ENCODE measurements at regions not wholly inside any gene's neighbourhood (a gene's known extent, or its start where the extent isn't known, plus 50 kb on each side); places are given as distances from the start of the nearest gene placed in this dataset.

DNA sequence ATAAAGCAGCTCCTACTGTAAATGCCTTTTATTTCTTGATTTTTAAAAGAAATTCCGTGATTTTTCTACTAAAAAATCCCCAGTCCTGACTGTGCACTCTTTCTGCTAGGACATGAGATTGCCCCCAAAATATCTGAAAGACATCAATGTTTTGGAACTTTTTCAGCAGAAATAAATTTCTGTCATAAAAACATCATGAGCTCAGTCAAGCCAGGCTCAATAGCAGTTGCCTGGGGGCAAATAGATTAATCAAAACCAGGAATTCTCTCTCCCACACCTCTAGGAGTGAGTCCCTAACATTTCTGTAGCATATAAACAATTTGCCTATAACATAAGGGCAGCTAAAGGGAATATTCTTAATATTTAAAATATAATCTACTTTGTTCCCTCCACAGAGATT is 654.1 kb downstream of the PTPRC start:
- Mint-ChIP-seq H3K4me3 (no peak overlapping the region), H3K4me1 (no peaks in the 10 kb centered on the region), H3K9me3 (no peaks in the 10 kb centered on the region), H3K27me3 (ENCODE audit: low read depth) (no peaks in the 10 kb centered on the region), H3K27ac (ENCODE audit: unreplicated experiment) (no peak overlapping the region), H3K36me3 (ENCODE audit: low read depth) (no peaks in the 10 kb centered on the region)
- no peak for DNase-seq (ENCODE audit: low read depth, low spot score)
- TF ChIP-seq, protein P1, sequence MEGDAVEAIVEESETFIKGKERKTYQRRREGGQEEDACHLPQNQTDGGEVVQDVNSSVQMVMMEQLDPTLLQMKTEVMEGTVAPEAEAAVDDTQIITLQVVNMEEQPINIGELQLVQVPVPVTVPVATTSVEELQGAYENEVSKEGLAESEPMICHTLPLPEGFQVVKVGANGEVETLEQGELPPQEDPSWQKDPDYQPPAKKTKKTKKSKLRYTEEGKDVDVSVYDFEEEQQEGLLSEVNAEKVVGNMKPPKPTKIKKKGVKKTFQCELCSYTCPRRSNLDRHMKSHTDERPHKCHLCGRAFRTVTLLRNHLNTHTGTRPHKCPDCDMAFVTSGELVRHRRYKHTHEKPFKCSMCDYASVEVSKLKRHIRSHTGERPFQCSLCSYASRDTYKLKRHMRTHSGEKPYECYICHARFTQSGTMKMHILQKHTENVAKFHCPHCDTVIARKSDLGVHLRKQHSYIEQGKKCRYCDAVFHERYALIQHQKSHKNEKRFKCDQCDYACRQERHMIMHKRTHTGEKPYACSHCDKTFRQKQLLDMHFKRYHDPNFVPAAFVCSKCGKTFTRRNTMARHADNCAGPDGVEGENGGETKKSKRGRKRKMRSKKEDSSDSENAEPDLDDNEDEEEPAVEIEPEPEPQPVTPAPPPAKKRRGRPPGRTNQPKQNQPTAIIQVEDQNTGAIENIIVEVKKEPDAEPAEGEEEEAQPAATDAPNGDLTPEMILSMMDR (conservative IDR thresholded peaks at IDR 0.05), result no peak

DNA sequence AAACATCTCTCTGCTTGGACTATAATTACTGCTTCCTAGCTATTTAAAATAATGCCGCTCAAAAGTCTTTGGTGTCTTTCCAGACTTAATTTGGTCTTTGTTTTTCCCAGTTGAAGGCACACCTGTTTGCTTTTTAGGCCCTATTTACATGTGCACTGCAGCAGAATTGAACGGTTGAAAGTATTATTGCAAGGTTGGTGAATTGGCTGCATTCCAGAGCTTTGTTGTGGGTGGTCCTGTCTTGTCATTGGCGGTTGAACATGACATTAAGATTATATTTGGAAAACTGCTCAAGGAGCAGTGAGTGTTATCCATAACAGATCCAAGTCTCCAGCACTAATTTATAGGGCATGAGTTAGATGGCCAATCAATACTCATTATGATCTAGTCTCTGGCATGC is 656.3 kb downstream of the PTPRC start:
- H3K4me1 Mint-ChIP-seq, result no peaks in the 10 kb centered on the region
- no peaks in the 10 kb centered on the region for H3K27me3 Mint-ChIP-seq (ENCODE audit: low read depth)
- no peak overlapping the region for H3K27ac Mint-ChIP-seq (ENCODE audit: unreplicated experiment)
- no peaks in the 10 kb centered on the region for H3K36me3 Mint-ChIP-seq (ENCODE audit: low read depth)
- no peak overlapping the region for H3K4me3 Mint-ChIP-seq
- TF ChIP-seq, protein P1 (conservative IDR thresholded peaks at IDR 0.05), result no peak
- DNase-seq (ENCODE audit: low read depth, low spot score), result no peak
- H3K9me3 Mint-ChIP-seq, result no peaks in the 10 kb centered on the region

DNA sequence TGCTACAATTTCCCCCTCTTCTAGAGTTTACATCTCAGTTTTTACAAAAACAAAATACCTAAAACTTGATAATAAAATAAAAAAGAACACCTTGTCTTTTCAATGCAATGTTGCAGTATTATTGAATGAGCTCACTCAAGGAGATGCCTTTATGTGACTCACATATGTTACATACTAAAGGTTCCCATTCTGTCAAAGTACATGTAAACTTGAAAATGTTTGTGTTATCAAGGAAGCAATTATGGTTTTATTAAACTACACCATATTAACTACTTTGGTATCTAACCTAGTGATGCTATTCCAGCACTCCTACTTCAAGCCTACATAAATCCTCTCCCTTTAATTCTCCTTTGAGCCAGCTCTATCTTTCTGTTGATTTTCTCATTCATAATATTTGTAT is 658.3 kb downstream of the PTPRC start:
- Mint-ChIP-seq H3K27ac (ENCODE audit: unreplicated experiment) (no peak overlapping the region), H3K27me3 (ENCODE audit: low read depth) (no peaks in the 10 kb centered on the region), H3K4me3 (no peak overlapping the region), H3K4me1 (no peaks in the 10 kb centered on the region), H3K9me3 (no peaks in the 10 kb centered on the region), H3K36me3 (ENCODE audit: low read depth) (no peaks in the 10 kb centered on the region)
- TF ChIP-seq, protein P1 (conservative IDR thresholded peaks at IDR 0.05), result no peak
- no peak for DNase-seq (ENCODE audit: low read depth, low spot score)

DNA sequence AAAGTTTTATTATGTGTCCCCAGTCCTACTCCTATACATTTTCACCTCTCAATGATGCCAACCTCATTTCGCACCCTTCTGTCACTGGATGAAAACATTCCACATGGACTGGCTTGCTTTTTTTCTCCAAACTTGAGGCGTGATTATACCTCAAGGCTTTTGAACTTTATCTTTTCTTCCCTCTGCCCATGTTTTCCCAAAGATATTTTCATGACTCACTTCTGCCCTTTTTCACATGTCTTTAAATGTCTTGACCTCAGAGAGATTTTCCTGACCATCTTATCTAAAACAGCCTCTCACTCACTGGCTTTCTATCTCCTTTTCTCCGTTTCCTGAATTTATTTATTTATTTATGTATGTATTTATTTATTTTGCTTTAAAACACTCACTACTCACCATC is 659.0 kb downstream of the PTPRC start:
- no peaks in the 10 kb centered on the region for H3K27me3 Mint-ChIP-seq (ENCODE audit: low read depth)
- H3K9me3 Mint-ChIP-seq, result no peaks in the 10 kb centered on the region
- H3K4me3 Mint-ChIP-seq, result no peak overlapping the region
- no peak for DNase-seq (ENCODE audit: low read depth, low spot score)
- H3K4me1 Mint-ChIP-seq, result no peaks in the 10 kb centered on the region
- no peaks in the 10 kb centered on the region for H3K36me3 Mint-ChIP-seq (ENCODE audit: low read depth)
- TF ChIP-seq, protein P1 (conservative IDR thresholded peaks at IDR 0.05), result no peak
- no peak overlapping the region for H3K27ac Mint-ChIP-seq (ENCODE audit: unreplicated experiment)

DNA sequence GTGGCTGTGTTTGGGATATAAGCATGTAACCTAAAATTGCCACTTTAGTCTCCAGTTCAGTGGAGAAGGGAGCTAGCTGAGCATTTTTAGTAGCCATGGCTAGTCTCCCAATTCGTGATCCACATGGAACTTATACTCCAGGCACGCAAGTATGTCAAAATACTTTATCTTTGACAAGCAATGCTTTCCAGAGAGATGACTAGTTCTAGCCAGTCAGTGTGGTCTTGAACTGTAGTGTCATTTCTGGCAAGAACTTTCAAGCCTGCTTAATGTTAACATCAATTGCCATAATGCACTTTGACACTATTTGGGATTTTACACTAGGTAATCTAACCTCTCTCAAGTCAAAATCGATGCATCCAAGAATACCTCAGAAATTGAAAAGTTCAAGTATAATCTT is 660.0 kb downstream of the PTPRC start:
- no peak for DNase-seq (ENCODE audit: low read depth, low spot score)
- no peaks in the 10 kb centered on the region for H3K36me3 Mint-ChIP-seq (ENCODE audit: low read depth)
- no peak overlapping the region for H3K4me3 Mint-ChIP-seq
- no peaks in the 10 kb centered on the region for H3K4me1 Mint-ChIP-seq
- no peaks in the 10 kb centered on the region for H3K27me3 Mint-ChIP-seq (ENCODE audit: low read depth)
- TF ChIP-seq, protein P1 (conservative IDR thresholded peaks at IDR 0.05), result no peak
- H3K27ac Mint-ChIP-seq (ENCODE audit: unreplicated experiment), result no peak overlapping the region
- no peaks in the 10 kb centered on the region for H3K9me3 Mint-ChIP-seq

Data from neural crest cell (in vitro differentiated cells).